ENCODE measurements at regions not wholly inside any gene's neighbourhood (a gene's known extent, or its start where the extent isn't known, plus 50 kb on each side); places are given as distances from the start of the nearest gene placed in this dataset.

DNA sequence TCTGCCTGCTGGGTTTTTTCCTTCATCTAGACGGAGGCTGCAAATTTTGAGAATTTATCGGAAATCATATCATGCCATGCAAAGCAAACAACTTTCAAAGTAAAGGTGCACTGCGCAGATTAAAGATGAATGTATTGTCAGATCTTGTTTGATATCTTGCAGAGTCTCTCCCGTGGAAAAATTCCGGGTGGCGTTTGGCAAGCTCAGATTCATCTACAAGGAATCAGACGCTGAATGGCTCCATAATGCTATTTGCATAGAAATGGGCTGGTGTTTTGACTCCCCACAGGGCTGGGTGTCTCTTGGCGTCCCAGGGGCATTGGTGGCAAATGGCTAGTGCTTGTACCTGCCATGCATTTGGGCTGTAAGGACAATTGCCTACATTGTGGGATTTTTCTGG is 274.0 kb downstream of the VRK1 start:
- no peak for TF ChIP-seq POLR2A (IDR thresholded peaks at IDR 0.05; ENCODE audit: low read length)
- TF ChIP-seq GATA1 (IDR thresholded peaks at IDR 0.05; ENCODE audit: low read depth, low read length) = no peak

All from erythroblast (primary cell).